LNCAP (cell line): ENCODE measurements at regions not wholly inside any gene's neighbourhood (a gene's known extent, or its start where the extent isn't known, plus 50 kb on each side); places are given as distances from the start of the nearest gene placed in this dataset.

Experiments
- CTCF ChIP-seq: fragments of 450-650 bp; IDR thresholded peaks from 2 replicates; pipeline ENCODE4 v1.5.1; 2017; ENCODE audit warnings: mild to moderate bottlenecking

DNA sequence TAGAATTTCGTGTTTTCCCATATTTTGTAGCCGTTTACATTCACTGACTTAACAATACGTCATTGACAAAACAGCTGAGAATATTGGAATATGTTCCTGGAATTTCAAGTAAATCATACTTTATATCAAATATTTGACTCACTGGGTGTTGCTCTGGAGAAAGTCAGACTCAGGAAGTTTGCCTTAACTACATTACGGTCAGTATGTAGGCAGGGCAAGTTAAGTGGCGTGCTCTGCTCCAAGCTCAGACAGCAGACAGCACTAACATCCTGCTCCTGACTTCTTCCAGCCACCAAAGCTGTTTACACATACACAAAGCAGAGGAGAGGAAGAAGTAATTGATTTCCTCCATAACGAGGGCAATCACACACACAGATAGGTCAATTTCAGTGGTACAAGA is 414.6 kb downstream of the LRRIQ3 start:
- TF ChIP-seq CTCF: no peak

DNA sequence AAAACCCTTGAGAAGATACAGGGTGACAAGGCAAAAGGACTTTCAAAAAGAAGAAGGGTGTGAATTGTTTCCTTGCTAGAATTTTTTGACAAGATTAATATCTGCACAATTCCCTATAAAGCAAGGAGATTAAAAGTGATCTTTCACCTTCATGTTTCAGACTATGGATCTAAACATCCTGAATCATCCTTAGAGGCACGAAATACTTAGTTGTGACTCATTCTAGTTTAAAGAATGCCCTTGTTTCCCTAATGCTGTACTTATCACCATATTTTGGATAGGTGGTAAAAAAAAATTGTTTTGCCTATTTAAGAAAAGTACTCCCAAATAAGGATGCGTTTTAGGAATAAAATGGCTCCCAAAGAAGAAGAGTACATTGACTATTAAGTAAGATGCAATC is 415.1 kb downstream of the LRRIQ3 start:
- no peak for TF ChIP-seq CTCF

GRCh38 chr1:73781251-73781650 is 416.7 kb downstream of the LRRIQ3 start:
- no peak for TF ChIP-seq CTCF

DNA sequence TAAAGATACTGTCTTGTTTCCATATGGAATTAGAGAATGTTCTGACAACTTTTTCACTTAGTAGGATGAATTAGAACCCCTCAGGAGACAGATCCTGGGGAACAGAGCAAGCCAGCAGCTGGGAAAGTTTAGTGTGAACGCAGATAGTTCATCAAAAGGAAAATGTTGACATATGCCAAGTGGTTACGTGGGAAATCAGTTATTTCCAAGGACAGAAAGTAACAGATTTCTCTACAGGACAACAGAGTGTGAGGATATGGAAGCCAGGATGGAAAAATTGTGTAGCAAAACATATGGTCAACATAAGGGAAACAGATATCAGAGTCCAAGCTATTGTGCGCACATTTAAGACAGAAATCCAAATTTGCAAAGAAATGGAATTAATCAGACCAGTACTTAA is 419.5 kb downstream of the LRRIQ3 start:
- TF ChIP-seq CTCF: no peak

- no peak for TF ChIP-seq CTCF
Observed at GRCh38 chr1:73775896-73776295, 422.1 kb downstream of the LRRIQ3 start.

- no peak for TF ChIP-seq CTCF
Observed at GRCh38 chr1:73772941-73773340, 425.0 kb downstream of the LRRIQ3 start.

DNA sequence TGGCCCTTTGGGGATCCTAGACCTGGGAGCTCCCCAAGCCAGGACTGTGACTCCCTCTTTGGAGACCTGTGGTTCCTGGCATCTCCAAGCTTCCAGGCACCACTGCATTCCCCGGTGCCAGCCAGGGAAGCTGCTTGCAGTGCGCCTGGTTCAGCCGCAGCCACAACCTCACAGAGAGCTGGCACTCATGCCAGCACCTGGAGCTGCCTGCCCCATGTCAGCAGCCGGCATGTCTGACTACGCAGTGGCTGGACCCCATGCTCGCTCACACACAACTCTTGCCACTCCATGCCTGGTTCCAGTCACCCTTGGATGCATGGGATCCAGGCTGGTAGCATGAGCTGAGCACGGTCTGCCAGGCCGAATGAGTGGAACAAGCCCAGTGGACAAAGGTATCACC is 426.6 kb downstream of the LRRIQ3 start:
- TF ChIP-seq CTCF: no peak

- no peak for TF ChIP-seq CTCF
Observed at GRCh38 chr1:73770109-73770905, 427.7 kb downstream of the LRRIQ3 start.
